HG03103 (cell line): ENCODE measurements at regions not wholly inside any gene's neighbourhood (a gene's known extent, or its start where the extent isn't known, plus 50 kb on each side); places are given as distances from the start of the nearest gene placed in this dataset.
"Not testable (repeated sequence)": the region's sequence is repeated elsewhere in the genome, so short reads cannot be mapped to it uniquely, and the experiment has no call there.

Experiments
- ATAC-seq: cut with Tn5 transposase; IDR thresholded peaks from one replicate; pipeline ENCODE4 v1.9.1; 2021; ENCODE audit warnings: low read depth; ENCODE audit not compliant: unreplicated experiment

DNA sequence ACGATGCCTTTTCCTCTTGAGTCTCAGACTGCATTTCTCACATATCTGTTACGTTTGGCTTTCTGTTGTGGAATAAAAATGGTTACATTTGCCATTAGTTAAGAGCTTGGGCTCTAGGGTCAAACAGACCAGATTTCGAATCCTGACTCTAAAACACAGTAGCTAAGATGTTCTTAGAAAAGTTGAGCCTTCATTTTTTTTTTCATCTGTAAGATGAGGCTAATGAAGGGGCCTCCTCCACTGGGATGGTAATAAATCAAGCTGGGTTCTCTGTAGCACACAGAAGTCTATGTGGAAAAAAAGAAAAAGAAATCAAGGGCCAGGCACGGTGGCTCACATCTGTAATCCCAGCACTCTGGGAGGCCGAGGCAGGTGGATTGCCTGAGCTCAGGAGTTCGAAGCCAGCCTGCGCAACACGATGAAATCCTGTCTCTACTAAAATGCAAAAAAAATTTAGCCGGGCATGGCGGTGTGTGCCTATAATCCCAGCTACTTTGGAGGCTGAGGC, 49.9 kb upstream of the CAPRIN1 start:
- no peak for ATAC-seq

GRCh38 chr11:33999393-33999792, 52.1 kb upstream of the CAPRIN1 start:
- ATAC-seq = no peak

DNA sequence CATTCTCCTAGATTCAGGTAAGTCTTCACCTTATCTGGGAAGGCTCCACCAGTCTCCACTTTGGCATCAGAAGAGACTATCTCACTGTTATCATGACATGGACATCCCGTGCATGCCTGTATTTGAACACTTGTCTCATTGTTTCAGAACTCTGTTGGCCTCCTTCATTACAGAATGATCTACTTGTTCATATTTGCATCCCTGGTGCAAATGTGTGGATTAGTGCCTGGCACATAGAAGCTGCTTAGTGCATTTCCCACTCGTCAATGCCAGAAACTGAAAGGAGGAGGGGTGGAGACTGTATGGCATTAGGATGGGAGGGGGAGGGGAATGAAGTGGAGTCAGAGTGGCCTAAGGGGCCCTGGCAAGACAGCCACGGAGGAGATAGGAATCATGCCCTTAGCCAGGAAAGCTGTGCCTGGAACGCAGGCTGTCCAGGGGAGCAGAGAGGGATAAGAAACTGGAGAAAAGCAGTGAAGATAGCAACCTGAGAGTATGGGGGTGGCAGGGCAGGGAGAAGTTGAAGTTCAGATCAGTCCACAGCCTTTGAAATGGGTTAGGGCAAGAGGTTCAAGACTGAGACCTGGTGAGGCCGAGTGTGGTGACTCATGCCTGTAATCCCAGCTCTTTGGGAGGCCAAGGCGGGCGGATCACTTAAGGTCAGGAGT, 53.8 kb upstream of the CAPRIN1 start:
- ATAC-seq = no peak

DNA sequence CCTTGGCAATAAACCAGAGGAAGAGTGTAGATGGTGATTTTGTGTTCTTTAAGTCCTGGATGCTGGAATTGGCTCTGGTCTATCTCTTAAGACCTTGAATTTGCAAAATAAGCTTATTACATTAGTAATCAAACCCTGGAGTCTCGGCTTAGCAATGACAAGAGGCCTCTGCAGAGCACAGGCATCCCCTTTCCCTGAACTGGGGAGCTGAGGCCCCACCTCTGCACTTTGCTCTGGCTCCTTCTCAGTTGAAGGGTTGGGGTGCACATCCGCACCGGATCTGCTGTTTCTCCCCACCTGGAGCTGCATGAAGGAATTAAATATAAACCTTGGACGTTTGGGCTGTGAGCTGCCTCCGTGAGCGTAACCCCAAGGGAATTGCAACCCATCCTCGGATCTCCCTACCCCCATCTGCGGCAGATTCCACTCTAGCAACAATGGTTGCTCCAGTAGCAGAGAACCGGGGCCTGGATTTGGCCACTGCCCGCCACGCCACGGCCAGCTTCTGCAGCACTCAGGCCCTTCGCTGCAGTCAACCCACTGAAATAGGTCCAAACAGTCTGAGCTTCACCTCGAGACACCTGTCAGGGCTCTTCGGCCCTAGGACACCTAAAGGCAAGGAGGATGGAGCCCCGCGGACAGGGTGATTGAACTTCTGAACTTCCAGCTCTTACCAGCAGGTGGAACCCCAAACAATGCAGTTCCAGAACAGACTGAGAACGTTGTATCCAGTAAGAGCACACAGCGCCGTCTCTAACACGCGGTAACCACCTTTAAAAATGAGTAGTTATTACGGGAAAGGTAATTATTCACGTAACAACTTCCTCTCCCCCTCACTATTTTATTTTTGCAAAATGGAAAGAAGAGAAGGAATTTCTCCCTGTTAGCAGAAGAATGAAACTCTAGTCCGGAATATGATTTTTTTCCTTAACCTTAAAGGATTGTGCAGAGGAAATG, 54.8 kb upstream of the CAPRIN1 start:
- ATAC-seq = peak; percentile 70

- ATAC-seq = no peak
These were observed 56.6 kb upstream of the CAPRIN1 start for GRCh38 chr11:33994937-33995336.

DNA sequence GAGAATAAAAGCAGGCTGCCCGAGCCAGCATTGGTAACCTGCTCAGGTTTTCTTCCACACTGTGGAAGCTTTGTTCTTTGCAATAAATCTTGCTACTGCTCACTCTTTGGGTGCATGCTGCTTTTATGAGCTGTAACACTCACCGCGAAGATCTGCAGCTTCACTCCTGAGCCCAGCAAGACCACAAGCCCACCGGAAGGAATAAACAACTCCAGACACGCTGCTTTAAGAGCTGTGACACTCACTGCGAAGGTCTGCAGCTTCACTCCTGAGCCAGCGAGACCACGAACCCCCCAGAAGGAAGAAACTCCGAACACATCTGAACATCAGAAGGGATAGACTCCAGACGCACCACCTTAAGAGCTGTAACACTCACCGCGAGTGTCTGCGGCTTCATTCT, 60.4 kb upstream of the CAPRIN1 start:
- ATAC-seq = not testable (repeated sequence)

- not testable (repeated sequence) for ATAC-seq
These were observed 61.4 kb upstream of the CAPRIN1 start for GRCh38 chr11:33990131-33990530.

- no peak for ATAC-seq
These were observed 62.1 kb upstream of the CAPRIN1 start for GRCh38 chr11:33989461-33989860.

DNA sequence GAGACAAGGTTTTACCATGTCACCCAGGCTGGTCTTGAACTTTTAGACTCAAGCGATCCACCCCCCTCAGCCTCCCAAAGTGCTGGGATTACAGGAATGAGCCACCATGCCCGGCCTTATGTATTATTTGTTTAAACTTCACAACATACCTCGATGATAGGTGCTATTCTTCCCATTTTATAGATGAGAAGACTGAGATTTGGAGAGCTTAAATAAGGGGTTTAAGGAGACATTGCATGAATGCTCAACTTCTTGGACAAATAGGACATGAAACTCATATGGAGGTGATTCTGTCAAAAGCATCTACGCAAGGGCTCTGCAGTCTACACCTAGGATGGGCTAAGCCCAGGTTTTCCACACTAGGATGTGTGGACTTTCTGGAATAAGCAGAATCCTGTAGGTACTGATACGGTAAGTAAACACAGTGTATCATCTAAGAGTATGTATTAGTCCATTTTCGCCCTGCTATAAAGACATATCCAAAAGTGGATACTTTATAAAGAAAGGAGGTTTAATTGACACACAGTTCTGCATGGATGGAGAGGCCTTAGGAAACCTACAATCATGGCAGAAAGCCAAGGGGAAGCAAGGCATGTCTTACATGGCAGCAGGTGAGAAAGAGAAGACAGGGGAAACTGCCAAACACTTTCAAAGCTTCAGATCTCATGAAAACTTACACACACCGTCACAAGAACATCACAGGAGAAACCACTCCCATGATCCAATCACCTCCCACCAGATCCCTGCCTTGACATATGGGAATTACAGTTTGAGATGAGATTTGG, 62.8 kb upstream of the CAPRIN1 start:
- no peak for ATAC-seq

- peak; percentile 52 for ATAC-seq
These were observed 63.5 kb upstream of the CAPRIN1 start for GRCh38 chr11:33987975-33988580.

DNA sequence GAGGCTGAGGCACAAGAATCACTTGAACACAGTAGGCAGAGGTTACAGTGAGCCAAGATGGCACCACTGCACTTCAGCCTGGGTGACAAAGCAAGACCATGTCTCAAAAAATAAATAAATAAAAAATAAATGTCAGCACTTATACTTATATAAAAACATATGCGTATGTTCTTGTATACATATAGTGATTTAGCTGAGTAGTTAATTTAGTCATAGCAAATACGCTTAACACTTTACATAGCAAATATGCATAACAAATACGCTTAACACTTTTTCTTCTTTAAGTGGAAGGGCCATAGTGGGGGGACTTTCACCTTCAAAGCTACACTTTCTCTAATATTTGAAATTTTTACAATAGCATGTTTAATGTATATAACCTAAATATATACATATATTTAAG, 64.0 kb upstream of the CAPRIN1 start:
- ATAC-seq = no peak

DNA sequence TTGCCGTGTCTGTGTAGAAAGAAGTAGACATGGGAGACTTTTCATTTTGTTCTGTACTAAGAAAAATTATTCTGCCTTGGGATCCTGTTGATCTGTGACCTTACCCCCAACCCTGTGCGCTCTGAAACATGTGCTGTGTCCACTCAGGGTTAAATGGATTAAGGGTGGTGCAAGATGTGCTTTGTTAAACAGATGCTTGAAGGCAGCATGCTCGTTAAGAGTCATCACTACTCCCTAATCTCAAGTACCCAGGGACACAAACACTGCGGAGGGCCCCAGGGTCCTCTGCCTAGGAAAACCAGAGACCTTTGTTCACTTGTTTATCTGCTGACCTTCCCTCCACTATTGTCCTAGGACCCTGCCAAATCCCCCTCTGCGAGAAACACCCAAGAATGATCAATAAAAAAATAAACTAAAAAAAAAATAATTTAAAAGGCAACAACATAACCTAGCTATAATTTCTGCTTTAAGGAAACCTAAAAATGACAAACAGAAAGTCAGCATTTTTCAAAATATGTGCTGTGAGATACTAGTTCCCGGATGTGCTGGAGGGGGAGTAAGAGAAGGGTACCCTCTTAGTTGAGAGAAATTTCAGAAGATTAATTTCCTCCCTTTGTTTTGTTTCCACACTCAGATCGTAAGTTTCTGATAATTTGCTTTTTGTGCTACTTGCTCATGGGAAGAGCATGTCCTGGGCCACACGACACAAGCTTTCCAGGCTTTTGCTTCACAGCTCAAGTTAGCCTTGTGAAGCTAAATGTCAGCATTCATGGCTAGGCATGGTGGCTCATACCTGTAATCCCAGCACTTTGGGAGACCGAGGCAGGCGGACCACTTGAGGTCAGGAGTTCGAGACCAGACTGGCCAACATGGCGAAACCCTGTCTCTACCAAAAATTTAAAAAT, 64.7 kb upstream of the CAPRIN1 start:
- not testable (repeated sequence) for ATAC-seq

- ATAC-seq = no peak
These were observed 66.7 kb upstream of the CAPRIN1 start for GRCh38 chr11:33984682-33985389.

GRCh38 chr11:33982661-33983060, 68.9 kb upstream of the CAPRIN1 start:
- no peak for ATAC-seq

GRCh38 chr11:33980897-33981296, 70.6 kb upstream of the CAPRIN1 start:
- no peak for ATAC-seq

DNA sequence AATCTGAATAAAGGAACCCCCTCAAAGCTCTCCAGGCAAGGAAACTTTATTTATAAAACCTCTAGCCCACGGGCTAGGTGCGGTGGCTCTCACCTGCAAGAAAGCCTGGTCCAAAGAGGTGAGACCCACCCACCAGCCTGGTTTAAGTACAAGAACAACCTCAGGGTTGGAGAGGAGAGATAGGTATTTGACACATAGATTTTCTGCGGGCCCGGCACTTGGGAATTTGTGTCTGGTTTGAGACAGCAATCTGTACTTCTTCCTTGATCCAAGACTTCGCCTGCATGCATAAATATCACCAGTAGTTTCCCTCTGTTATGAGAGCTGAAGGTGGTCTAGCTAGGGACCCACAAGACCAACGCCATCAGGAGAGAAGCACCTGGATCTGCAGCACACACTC, 73.2 kb upstream of the CAPRIN1 start:
- ATAC-seq = no peak

- no peak for ATAC-seq
These were observed 73.9 kb upstream of the CAPRIN1 start for GRCh38 chr11:33977676-33978075.

- ATAC-seq = no peak
These were observed 74.9 kb upstream of the CAPRIN1 start for GRCh38 chr11:33976495-33977199.
